GM12878 (cell line): ENCODE measurements at regions not wholly inside any gene's neighbourhood (a gene's known extent, or its start where the extent isn't known, plus 50 kb on each side); places are given as distances from the start of the nearest gene placed in this dataset.

Experiments used
- ATAC-seq: fragments of 200-7000 bp; cut with Tn5 transposase; 3 replicates; pipeline ENCODE4 v1.9.1; 2020; ENCODE audit warnings: mild to moderate bottlenecking, moderate library complexity
- BruUV-seq: library from RNA; stranded (reverse); fragments of 400-500 nt; replicated peaks from 2 replicates; lab custom pipeline; 2021; lab: Mats Ljungman, UMichigan
- CTCF ChIA-PET: fragments of 300-600 bp; sonication (Branson Sonifier 250); formaldehyde crosslinking; extraction: SDS; loops from one replicate; lab custom pipeline; 2021; ENCODE audit warnings: inconsistent platforms; lab: Yijun Ruan, JAX
- POLR2A ChIA-PET: fragments of 350-600 bp; formaldehyde crosslinking; extraction: SDS; loops from one replicate; lab custom pipeline; 2021; ENCODE audit warnings: inconsistent platforms; lab: Charles Lee
- RAD21 ChIA-PET: fragments of 300-600 bp; sonication (Branson Sonifier 250); formaldehyde crosslinking; loops from one replicate; lab custom pipeline; 2023; ENCODE audit warnings: antibody characterized with exemption; ENCODE audit not compliant: unreplicated experiment; lab: Charles Lee
- SMC1A ChIA-PET: fragments of 300-600 bp; sonication (Branson Sonifier 250); formaldehyde crosslinking; loops from one replicate; lab custom pipeline; 2023; ENCODE audit not compliant: unreplicated experiment, uncharacterized antibody; lab: Charles Lee
- DNase-seq: peaks from one replicate; pipeline ENCODE4 v3.0.0-alpha.2; 2011; ENCODE audit warnings: low read depth, low spot score
- FAIRE-seq: peaks from 3 replicates; lab custom pipeline; 2011; peaks lifted over from hg19 to GRCh38; lab: Jason Lieb, UNC
- H2AFZ ChIP-seq: 2 replicates; pipeline ENCODE4 v1.6.0; 2011; ENCODE audit warnings: low read depth, low read length, control low read depth; ENCODE audit not compliant: control insufficient read depth
- H3K27ac ChIP-seq: 2 replicates; pipeline ENCODE4 v1.5.1; 2011; ENCODE audit warnings: control low read depth; ENCODE audit not compliant: control insufficient read depth, insufficient read depth
- H3K27me3 ChIP-seq, 2 experiments: replicated peaks in 1 of 2; 2 replicates each; pipeline versions ENCODE4 v1.6.0 to v1.6.1; 2011; ENCODE audit warnings: low read length in 1 of 2; ENCODE audit not compliant: control insufficient read depth in 2 of 2, insufficient read depth in 2 of 2
- H3K36me3 ChIP-seq, 2 experiments: 2 replicates each; pipeline ENCODE4 v1.5.1; 2011; ENCODE audit warnings: low read length in 1 of 2; ENCODE audit not compliant: control insufficient read depth in 2 of 2, insufficient read depth in 2 of 2
- H3K4me1 ChIP-seq: 2 replicates; pipeline ENCODE4 v1.6.1; 2011; ENCODE audit warnings: mild to moderate bottlenecking, low read length, moderate library complexity, mixed read lengths; ENCODE audit not compliant: control insufficient read depth, insufficient read depth
- H3K4me2 ChIP-seq: 2 replicates; pipeline ENCODE4 v1.6.0; 2011; ENCODE audit warnings: control low read depth; ENCODE audit not compliant: control insufficient read depth, insufficient read depth
- H3K4me3 ChIP-seq: fragments of 200-600 bp; sonication (generic); 2 replicates; pipeline ENCODE4 v1.5.1; 2016
- H3K79me2 ChIP-seq: 2 replicates; pipeline ENCODE4 v1.6.0; 2011; ENCODE audit warnings: low read length; ENCODE audit not compliant: control insufficient read depth, insufficient read depth
- H3K9ac ChIP-seq: 2 replicates; pipeline ENCODE4 v1.8.0; 2011; ENCODE audit warnings: low read length, control low read depth, mixed read lengths; ENCODE audit not compliant: control insufficient read depth, insufficient read depth
- H3K9me3 ChIP-seq: replicated peaks from 3 replicates; pipeline ENCODE4 v1.5.1; 2011; ENCODE audit warnings: mild to moderate bottlenecking, low read length; ENCODE audit not compliant: control insufficient read depth, insufficient read depth
- H4K20me1 ChIP-seq: 2 replicates; pipeline ENCODE4 v1.6.0; 2011; ENCODE audit not compliant: control insufficient read depth, insufficient read depth
- BACH1 ChIP-seq: fragments of 450-650 bp; IDR thresholded peaks from 2 replicates; pipeline ENCODE4 v1.6.1; 2017; ENCODE audit warnings: mild to moderate bottlenecking, borderline replicate concordance
- DPF2 ChIP-seq: fragments of 450-650 bp; IDR thresholded peaks from 2 replicates; pipeline ENCODE4 v1.6.1; 2017; ENCODE audit warnings: mild to moderate bottlenecking
- LARP7 ChIP-seq: fragments of 450-650 bp; IDR thresholded peaks from 2 replicates; pipeline ENCODE4 v1.6.1; 2017; ENCODE audit warnings: mild to moderate bottlenecking
- MTA2 ChIP-seq: fragments of 450-650 bp; IDR thresholded peaks from 2 replicates; pipeline ENCODE4 v1.6.1; 2016; ENCODE audit warnings: low read depth, mild to moderate bottlenecking, moderate library complexity
- NBN ChIP-seq: fragments of 450-650 bp; IDR thresholded peaks from 2 replicates; pipeline ENCODE4 v1.6.1; 2016
- NFXL1 ChIP-seq: fragments of 450-650 bp; IDR thresholded peaks from 2 replicates; pipeline ENCODE4 v1.6.1; 2017; ENCODE audit warnings: antibody characterized with exemption, mild to moderate bottlenecking, borderline replicate concordance
- NFYA ChIP-seq: IDR thresholded peaks from 2 replicates; pipeline ENCODE4 v1.6.1; 2011; ENCODE audit warnings: low read depth, mild to moderate bottlenecking, low read length, improper control_type of control experiment, borderline replicate concordance
- RAD21 ChIP-seq: IDR thresholded peaks from 2 replicates; pipeline ENCODE4 v1.6.1; 2011; ENCODE audit warnings: mild to moderate bottlenecking, low read depth, low read length, moderate library complexity; ENCODE audit not compliant: insufficient read depth
- RAD51 ChIP-seq: fragments of 450-650 bp; IDR thresholded peaks from 2 replicates; pipeline ENCODE4 v1.6.1; 2016; ENCODE audit warnings: moderate library complexity, mild to moderate bottlenecking, inconsistent platforms
- RCOR1 ChIP-seq: conservative IDR thresholded peaks from 2 replicates; pipeline ENCODE4 v1.6.1; 2012; ENCODE audit warnings: low read depth, low read length, improper control_type of control experiment
- RFX5 ChIP-seq: IDR thresholded peaks from 2 replicates; pipeline ENCODE4 v1.6.1; 2011; ENCODE audit warnings: low read depth, low read length, improper control_type of control experiment
- SMAD1 ChIP-seq: fragments of 450-650 bp; IDR thresholded peaks from 2 replicates; pipeline ENCODE4 v1.6.1; 2018; ENCODE audit warnings: mild to moderate bottlenecking, low read depth; ENCODE audit not compliant: partially characterized antibody
- TARDBP ChIP-seq: IDR thresholded peaks from 2 replicates; pipeline ENCODE4 v1.6.1; 2016; ENCODE audit warnings: borderline replicate concordance
- ZBED1 ChIP-seq: IDR thresholded peaks from 2 replicates; pipeline ENCODE4 v1.6.1; 2016; ENCODE audit warnings: borderline replicate concordance
- ZNF622 ChIP-seq: fragments of 450-650 bp; IDR thresholded peaks from 2 replicates; pipeline ENCODE4 v1.6.1; 2017; ENCODE audit warnings: mild to moderate bottlenecking, inconsistent platforms
- WGBS: methylation state at CpG from one replicate; pipeline ENCODE4 v1.1.6; 2016; ENCODE audit warnings: low lambda C conversion rate; ENCODE audit not compliant: insufficient replicate concordance, insufficient coverage; ENCODE audit errors: missing lambda C conversion rate; 5-methylcytosine and 5-hydroxymethylcytosine counted together
- in situ Hi-C: fragments of 300-500 bp; cut with MboI; formaldehyde crosslinking; loops from 9 replicates; pipeline ENCODE4 v1.14.3; 2018; ENCODE audit warnings: mixed read lengths
- intact Hi-C: fragments of 100-400 bp; cut with micrococcal nuclease; formaldehyde crosslinking; loops from one replicate; pipeline ENCODE4 v1.14.2; 2022; ENCODE audit not compliant: unreplicated experiment

DNA sequence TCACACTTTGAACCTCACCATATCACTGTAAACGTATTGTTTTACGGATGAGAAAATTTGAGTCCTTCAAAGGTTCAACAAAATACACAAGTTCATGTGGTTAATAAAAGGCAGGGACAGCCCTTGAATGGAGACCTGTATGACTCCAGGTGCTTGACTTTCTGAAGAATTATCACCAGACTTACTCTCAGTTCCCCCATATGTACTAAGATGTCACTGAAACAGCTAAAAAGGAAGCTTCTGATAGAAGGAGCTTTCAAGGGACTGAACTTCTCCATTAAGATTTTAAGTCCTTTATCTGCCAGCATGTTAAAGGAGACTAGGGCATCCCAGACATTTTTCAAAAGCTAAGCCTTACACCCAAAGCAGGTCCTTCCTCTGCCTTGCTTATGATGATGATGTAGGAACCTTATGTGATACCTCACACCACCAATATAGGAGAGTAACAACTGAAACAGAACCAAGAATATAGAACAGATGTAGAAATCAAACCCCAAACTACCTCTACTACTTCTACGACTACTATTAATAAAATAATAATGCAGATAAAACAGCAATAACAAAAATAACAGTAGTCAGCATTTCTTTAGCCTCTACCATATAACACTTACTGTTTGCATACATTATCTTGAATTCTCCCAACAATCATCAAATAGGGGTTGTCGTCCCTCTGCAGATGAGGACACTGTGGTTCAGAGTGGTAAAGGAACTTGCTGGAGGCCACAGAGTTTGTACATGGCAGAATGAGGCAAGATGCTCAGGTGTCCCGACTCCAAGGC is 273.9 kb downstream of the ELAVL2 start:
- no peak for DNase-seq
- WGBS = 3% methylated on average over 5 of the region's 5 CpGs
- intact Hi-C loops = no loop called here
- H3K4me2 ChIP-seq = no peak overlapping the region
- RAD21 ChIA-PET = interaction anchor here (0.7 to 1.4 kb wide), 2 partner anchors 14 to 68 kb away, joined by 3 to 6 read pairs; no protein-coding TSS in a partner anchor
- no peak for TF ChIP-seq RFX5
- TF ChIP-seq RAD51 = no peak
- TF ChIP-seq TARDBP = no peak
- TF ChIP-seq ZNF622 = no peak
- no peak for TF ChIP-seq ZBED1
- TF ChIP-seq LARP7 = no peak
- TF ChIP-seq RAD21 = no peak
- no peak for TF ChIP-seq NFYA
- no peak for TF ChIP-seq BACH1
- TF ChIP-seq MTA2 = no peak
- TF ChIP-seq NFXL1 = no peak
- no peak for TF ChIP-seq RCOR1
- no peak for TF ChIP-seq NBN
- no peak for TF ChIP-seq SMAD1
- TF ChIP-seq DPF2 = no peak
- BruUV-seq = no TSS peak
- H3K27me3 ChIP-seq = no peaks in the 10 kb centered on the region
- no peaks in the 10 kb centered on the region for H4K20me1 ChIP-seq
- no peak overlapping the region for H3K9ac ChIP-seq
- no peak for FAIRE-seq
- no peaks in the 10 kb centered on the region for H3K36me3 ChIP-seq
- H3K9me3 ChIP-seq = no peaks in the 10 kb centered on the region
- no peak overlapping the region for H2AFZ ChIP-seq
- no peak overlapping the region for H3K27ac ChIP-seq
- in situ Hi-C loops = no loop called here
- SMC1A ChIA-PET = interaction anchor here (0.9 to 1.8 kb wide), 3 partner anchors 9 to 35 kb away, joined by 3 to 5 read pairs (median 3); no protein-coding TSS in a partner anchor
- no peak; the same call in 1 of the 3 replicates for ATAC-seq
- no peaks in the 10 kb centered on the region for H3K4me1 ChIP-seq
- POLR2A ChIA-PET = no interaction called here
- H3K79me2 ChIP-seq = no peaks in the 10 kb centered on the region
- no peak overlapping the region for H3K4me3 ChIP-seq
- CTCF ChIA-PET = interaction anchor here (1.6 kb wide), 1 partner anchor 14 kb away, joined by 4 read pairs; no protein-coding TSS in a partner anchor
